Mesothelial cell of epicardium (in vitro differentiated cells): ENCODE measurements at regions not wholly inside any gene's neighbourhood (a gene's known extent, or its start where the extent isn't known, plus 50 kb on each side); places are given as distances from the start of the nearest gene placed in this dataset.
"Not testable (repeated sequence)": the region's sequence is repeated elsewhere in the genome, so short reads cannot be mapped to it uniquely, and the experiment has no call there.

Experiments
- DNase-seq, 2 experiments: peaks; one replicate each; pipeline ENCODE4 v3.0.0; 2021; ENCODE audit warnings: low spot score in 2 of 2; ENCODE audit not compliant: unreplicated experiment in 2 of 2
- H3K27ac Mint-ChIP-seq: 2 replicates; pipeline ENCODE4 v1.8.0; 2021; ENCODE audit warnings: mixed read lengths
- H3K27me3 Mint-ChIP-seq: 2 replicates; pipeline ENCODE4 v1.8.0; 2021; ENCODE audit warnings: low read depth, mixed read lengths
- H3K36me3 Mint-ChIP-seq: 2 replicates; pipeline ENCODE4 v1.8.0; 2021; ENCODE audit warnings: mixed read lengths
- H3K4me1 Mint-ChIP-seq: 2 replicates; pipeline ENCODE4 v1.8.0; 2021; ENCODE audit warnings: mixed read lengths
- H3K4me3 Mint-ChIP-seq: 2 replicates; pipeline ENCODE4 v1.8.0; 2021; ENCODE audit warnings: mild to moderate bottlenecking, moderate library complexity, mixed read lengths
- H3K9me3 Mint-ChIP-seq: 2 replicates; pipeline ENCODE4 v1.8.0; 2021; ENCODE audit warnings: mixed read lengths
- TF ChIP-seq, protein P1 (sequence below): fragments of 200-600 bp; sonication (generic); IDR thresholded peaks from one replicate; pipeline ENCODE4 v1.5.0; 2021; ENCODE audit warnings: antibody characterized with exemption; ENCODE audit not compliant: unreplicated experiment

DNA sequence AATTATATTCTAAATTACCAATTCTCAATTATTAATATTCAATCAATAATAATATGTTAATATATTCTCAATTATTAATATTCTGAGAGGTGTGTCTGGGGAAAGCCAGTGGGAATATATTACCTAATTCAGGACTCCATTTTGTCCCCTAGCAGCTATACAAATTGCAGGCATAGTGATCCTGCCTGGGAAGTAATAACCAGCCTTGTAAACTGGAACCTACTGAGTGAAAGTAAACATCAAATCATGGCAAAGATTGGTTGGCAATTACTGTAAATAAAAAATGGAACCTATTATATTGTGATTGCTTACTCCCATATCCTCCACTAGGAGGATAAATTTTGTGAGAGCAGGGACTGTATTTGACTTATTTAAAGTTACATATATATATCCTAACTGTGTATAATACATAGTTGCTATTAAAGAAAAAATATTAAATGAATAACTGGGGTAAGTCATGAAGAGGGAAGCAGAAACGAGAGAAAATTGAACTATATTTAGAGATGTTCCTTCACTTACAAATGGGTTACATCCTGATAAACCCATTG lies 150.5 kb upstream of the ELL2 start:
- H3K27me3 Mint-ChIP-seq, result no peaks in the 10 kb centered on the region
- no peaks in the 10 kb centered on the region for H3K9me3 Mint-ChIP-seq
- no peak for DNase-seq
- H3K27ac Mint-ChIP-seq, result no peak overlapping the region
- peaks cover 10% of the 10 kb centered on the region for H3K4me1 Mint-ChIP-seq
- no peak overlapping the region for H3K4me3 Mint-ChIP-seq
- TF ChIP-seq, protein P1, sequence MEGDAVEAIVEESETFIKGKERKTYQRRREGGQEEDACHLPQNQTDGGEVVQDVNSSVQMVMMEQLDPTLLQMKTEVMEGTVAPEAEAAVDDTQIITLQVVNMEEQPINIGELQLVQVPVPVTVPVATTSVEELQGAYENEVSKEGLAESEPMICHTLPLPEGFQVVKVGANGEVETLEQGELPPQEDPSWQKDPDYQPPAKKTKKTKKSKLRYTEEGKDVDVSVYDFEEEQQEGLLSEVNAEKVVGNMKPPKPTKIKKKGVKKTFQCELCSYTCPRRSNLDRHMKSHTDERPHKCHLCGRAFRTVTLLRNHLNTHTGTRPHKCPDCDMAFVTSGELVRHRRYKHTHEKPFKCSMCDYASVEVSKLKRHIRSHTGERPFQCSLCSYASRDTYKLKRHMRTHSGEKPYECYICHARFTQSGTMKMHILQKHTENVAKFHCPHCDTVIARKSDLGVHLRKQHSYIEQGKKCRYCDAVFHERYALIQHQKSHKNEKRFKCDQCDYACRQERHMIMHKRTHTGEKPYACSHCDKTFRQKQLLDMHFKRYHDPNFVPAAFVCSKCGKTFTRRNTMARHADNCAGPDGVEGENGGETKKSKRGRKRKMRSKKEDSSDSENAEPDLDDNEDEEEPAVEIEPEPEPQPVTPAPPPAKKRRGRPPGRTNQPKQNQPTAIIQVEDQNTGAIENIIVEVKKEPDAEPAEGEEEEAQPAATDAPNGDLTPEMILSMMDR, result peak; percentile 35
- no peaks in the 10 kb centered on the region for H3K36me3 Mint-ChIP-seq

DNA sequence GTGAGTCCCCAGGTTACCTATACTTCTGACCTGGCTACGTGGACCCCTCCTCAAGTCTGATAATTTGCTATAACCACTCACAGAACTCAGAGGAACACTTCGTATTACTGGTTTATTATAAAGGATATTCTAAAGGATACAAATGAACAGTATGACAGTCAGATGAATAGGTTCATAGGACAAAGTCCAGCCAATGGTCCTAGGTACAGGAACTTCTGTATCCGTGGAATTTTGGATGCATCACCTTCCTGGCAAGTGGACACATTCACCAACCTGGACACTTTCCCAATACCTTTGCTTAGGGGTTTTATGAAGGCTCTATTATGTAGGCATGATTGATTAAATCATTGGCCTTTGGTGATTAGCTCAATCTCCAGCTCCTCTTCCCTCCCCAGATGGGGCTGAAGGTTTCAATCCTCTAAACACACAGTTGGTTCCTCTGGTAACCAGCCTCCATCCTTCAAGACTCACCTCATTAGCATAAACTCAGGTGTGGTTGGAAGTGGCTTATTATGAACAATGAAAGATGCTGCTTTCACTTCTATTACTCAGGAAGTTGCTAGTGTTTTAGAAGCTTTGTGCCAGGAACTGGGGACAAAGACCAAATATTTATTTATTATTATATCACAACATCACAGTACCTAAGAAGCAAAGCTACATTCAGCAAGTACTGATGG lies 149.6 kb upstream of the ELL2 start:
- Mint-ChIP-seq H3K36me3 (no peaks in the 10 kb centered on the region), H3K4me1 (peaks cover 10% of the 10 kb centered on the region), H3K27me3 (no peaks in the 10 kb centered on the region), H3K27ac (no peak overlapping the region), H3K9me3 (no peaks in the 10 kb centered on the region), H3K4me3 (no peak overlapping the region)
- TF ChIP-seq, protein P1, result no peak
- DNase-seq, result no peak

DNA sequence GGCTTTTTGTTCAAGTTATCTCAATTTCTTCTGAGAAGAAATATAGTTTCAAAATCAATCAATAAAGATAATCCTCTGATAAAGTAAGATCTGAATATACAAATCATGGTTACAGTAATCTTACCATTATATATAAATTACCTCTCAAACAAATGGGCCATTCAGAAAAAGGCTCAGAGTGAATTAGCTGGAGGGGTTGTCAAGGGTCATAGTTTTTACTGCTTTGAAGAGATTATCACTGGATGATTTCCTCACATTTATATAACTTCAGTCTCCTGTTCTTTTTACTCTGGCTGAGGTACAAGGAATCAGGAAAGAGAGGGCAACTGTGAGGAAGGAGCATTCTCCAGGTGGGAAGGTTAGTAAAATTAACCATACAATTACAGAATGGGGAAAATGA lies 148.6 kb upstream of the ELL2 start:
- H3K36me3 Mint-ChIP-seq, result no peaks in the 10 kb centered on the region
- H3K27me3 Mint-ChIP-seq, result no peaks in the 10 kb centered on the region
- DNase-seq, result no peak
- TF ChIP-seq, protein P1, result no peak
- H3K4me3 Mint-ChIP-seq, result no peak overlapping the region
- no peak overlapping the region for H3K27ac Mint-ChIP-seq
- H3K9me3 Mint-ChIP-seq, result peaks cover 7% of the 10 kb centered on the region
- H3K4me1 Mint-ChIP-seq, result peaks cover 10% of the 10 kb centered on the region

DNA sequence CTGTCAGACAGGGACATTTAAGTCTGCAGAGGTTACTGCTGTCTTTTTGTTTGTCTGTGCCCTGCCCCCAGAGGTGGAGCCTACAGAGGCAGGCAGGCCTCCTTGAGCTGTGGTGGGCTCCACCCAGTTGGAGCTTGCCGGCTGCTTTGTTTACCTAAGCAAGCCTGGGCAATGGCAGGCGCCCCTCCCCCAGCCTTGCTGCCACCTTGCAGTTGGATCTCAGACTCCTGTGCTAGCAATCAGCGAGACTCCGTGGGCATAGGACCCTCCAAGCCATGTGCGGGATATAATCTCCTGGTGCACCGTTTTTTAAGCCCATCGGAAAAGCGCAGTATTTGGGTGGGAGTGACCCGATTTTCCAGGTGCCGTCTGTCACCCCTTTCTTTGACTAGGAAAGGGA lies 147.0 kb upstream of the ELL2 start:
- not testable (repeated sequence) for H3K36me3 Mint-ChIP-seq, H3K9me3 Mint-ChIP-seq, H3K27me3 Mint-ChIP-seq, H3K27ac Mint-ChIP-seq, DNase-seq, H3K4me3 Mint-ChIP-seq
- peaks cover 10% of the 10 kb centered on the region for H3K4me1 Mint-ChIP-seq

DNA sequence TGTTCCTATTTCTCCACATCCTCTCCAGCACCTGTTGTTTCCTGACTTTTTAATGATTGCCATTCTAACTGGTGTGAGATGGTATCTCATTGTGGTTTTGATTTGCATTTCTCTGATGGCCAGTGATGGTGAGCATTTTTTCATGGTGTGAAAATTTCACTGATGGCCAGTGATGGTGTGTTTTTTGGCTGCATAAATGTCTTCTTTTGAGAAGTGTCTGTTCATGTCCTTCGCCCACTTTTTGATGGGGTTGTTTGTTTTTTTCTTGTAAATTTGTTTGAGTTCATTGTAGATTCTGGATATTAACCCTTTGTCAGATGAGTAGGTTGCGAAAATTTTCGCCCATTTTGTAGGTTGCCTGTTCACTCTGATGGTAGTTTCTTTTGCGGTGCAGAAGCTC lies 142.2 kb upstream of the ELL2 start:
- not testable (repeated sequence) for H3K4me1 Mint-ChIP-seq, H3K36me3 Mint-ChIP-seq, H3K4me3 Mint-ChIP-seq, H3K27ac Mint-ChIP-seq, DNase-seq, H3K27me3 Mint-ChIP-seq
- H3K9me3 Mint-ChIP-seq, result peaks cover 12% of the 10 kb centered on the region

DNA sequence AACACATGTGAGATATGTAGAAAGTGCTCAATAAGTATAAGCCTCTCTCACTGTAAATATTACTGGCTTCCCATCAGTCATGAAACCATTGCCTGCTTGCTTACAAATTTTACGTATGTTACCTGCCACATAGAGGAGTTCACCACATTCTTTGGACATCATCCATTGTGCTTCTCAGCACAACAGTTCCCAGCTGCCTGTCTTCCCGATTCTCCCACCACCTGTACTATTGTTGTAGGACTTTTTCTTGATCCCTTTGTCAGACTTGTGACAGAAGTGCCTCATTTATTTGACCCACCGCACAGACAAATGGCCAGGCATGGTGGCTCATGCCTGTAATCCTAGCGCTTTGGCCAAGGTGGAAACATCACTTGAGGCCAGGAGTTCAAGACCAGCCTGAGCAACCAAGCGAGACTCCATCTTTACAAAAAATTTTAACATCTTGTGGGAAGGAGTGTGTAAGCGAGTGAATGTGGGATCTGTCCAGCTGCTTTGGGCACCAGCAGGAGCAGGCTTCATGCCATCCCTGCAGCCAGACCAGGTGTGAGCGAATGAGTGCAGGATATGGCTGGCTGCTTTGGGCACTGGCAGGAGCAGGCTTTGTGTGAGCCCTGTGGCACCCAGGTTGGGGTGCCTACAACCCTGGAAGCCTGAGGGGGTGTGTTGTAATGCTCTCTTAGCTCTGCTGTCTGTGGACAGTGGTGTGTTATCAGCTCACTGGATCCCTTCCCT lies 139.9 kb upstream of the ELL2 start:
- TF ChIP-seq, protein P1, result no peak
- DNase-seq, result no peak
- H3K27ac Mint-ChIP-seq, result no peak overlapping the region

DNA sequence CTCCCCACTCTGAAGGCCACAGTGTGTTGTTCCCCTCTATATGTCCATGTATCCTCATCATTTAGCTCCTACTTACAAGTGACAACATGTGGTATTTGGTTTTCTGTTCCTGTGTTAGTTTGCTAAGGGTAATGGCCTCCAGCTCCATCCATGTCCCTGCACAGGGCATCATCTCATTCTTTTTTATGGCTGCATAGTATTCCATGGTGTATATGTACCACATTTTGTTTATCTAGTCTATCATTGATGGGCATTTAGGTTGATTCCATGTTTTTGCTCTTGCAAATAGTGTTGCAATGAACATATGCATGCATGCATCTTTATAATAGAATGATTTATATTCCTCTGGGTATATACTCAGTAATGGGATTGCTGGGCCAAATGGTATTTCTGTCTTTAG lies 135.8 kb upstream of the ELL2 start:
- H3K27ac Mint-ChIP-seq, result not testable (repeated sequence)

More for the DNA sequence above, 139.9 kb upstream of the ELL2 start:
- no peak overlapping the region for H3K4me3 Mint-ChIP-seq
- no peaks in the 10 kb centered on the region for H3K36me3 Mint-ChIP-seq
- H3K4me1 Mint-ChIP-seq, result no peaks in the 10 kb centered on the region
- peaks cover 26% of the 10 kb centered on the region for H3K9me3 Mint-ChIP-seq
- no peaks in the 10 kb centered on the region for H3K27me3 Mint-ChIP-seq

More for the DNA sequence above, 135.8 kb upstream of the ELL2 start:
- H3K36me3 Mint-ChIP-seq, H3K4me3 Mint-ChIP-seq, H3K4me1 Mint-ChIP-seq, DNase-seq, H3K27me3 Mint-ChIP-seq: not testable (repeated sequence)
- peaks cover 17% of the 10 kb centered on the region for H3K9me3 Mint-ChIP-seq
